ENCODE measurements at regions not wholly inside any gene's neighbourhood (a gene's known extent, or its start where the extent isn't known, plus 50 kb on each side); places are given as distances from the start of the nearest gene placed in this dataset.

DNA sequence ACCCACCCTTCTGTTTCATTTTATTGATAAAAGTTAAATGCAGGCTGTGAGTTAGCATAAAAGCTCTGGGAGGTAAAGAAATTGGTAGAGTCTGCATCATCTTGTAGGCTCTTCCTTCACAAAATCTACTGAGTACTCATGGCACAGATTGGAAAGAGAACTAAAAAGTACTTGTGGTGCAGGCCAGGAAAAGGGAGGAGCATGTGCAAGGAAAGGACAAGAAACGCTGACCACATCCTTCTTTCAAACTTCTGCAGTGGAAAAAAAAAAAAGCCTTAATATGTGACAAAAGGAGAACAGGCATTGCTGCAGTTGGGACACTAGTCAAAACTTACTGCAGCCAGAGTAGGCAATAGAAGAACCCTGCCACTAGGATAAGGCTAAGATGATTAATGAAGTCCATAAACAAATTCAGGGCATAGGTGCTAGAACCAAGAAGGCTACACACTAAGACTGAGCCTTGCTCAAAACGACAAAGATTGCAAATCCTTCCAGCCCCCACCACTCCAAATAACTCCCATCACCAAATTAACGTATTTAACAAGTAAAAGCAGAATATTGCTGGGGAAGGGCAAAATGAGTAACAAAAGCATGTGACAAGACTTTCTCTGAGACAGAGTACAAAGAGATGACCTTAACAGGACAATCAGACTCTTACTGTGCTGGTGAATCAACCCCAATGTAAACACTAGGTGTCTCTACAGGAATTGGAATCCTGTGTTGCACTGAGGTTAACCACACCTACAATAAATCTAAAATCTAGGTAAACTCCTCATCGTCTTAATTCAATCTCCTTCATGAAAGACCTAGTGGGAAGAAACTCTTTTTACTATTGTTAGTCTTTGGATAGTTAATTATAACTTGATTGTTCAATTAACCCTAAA lies 1024.8 kb downstream of the TLE1 start:
- TF ChIP-seq, protein P1, sequence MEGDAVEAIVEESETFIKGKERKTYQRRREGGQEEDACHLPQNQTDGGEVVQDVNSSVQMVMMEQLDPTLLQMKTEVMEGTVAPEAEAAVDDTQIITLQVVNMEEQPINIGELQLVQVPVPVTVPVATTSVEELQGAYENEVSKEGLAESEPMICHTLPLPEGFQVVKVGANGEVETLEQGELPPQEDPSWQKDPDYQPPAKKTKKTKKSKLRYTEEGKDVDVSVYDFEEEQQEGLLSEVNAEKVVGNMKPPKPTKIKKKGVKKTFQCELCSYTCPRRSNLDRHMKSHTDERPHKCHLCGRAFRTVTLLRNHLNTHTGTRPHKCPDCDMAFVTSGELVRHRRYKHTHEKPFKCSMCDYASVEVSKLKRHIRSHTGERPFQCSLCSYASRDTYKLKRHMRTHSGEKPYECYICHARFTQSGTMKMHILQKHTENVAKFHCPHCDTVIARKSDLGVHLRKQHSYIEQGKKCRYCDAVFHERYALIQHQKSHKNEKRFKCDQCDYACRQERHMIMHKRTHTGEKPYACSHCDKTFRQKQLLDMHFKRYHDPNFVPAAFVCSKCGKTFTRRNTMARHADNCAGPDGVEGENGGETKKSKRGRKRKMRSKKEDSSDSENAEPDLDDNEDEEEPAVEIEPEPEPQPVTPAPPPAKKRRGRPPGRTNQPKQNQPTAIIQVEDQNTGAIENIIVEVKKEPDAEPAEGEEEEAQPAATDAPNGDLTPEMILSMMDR (IDR thresholded peaks at IDR 0.05; ENCODE audit: low read depth, low read length): no peak
- TF ChIP-seq POLR2A (IDR thresholded peaks at IDR 0.05; ENCODE audit: extremely low read depth, insufficient read length) (no peak), MYC (IDR thresholded peaks at IDR 0.05; ENCODE audit: low read depth, low read length) (no peak)
